CD4-positive, alpha-beta T cell treated with Interleukin-12 subunit alpha and Interleukin-12 subunit beta, for 1 hour (primary cell): ENCODE measurements at regions not wholly inside any gene's neighbourhood (a gene's known extent, or its start where the extent isn't known, plus 50 kb on each side); places are given as distances from the start of the nearest gene placed in this dataset.

Source experiments
- DNase-seq: peaks from one replicate; pipeline ENCODE4 v3.0.0-alpha.2; 2020

- DNase-seq, result no peak
Observed at GRCh38 chr10:60463746-60464145, 74.1 kb upstream of the ANK3 start.

- no peak for DNase-seq
Observed at GRCh38 chr10:60461688-60462087, 72.0 kb upstream of the ANK3 start.

GRCh38 chr10:60459701-60460457 lies 70.2 kb upstream of the ANK3 start:
- DNase-seq, result no peak

GRCh38 chr10:60456053-60456452 lies 66.4 kb upstream of the ANK3 start:
- DNase-seq, result no peak

- no peak for DNase-seq
Observed at GRCh38 chr10:60454336-60454735, 64.7 kb upstream of the ANK3 start.

- DNase-seq, result no peak
Observed at GRCh38 chr10:60453036-60453435, 63.4 kb upstream of the ANK3 start.

GRCh38 chr10:60450291-60450690 lies 60.6 kb upstream of the ANK3 start:
- no peak for DNase-seq

GRCh38 chr10:60448246-60448645 lies 58.6 kb upstream of the ANK3 start:
- DNase-seq, result no peak

- DNase-seq, result peak; percentile 4
Observed at GRCh38 chr10:60446851-60447250, 57.2 kb upstream of the ANK3 start.

- no peak for DNase-seq
Observed at GRCh38 chr10:60446070-60446833, 56.6 kb upstream of the ANK3 start.

- DNase-seq, result peak; percentile 3
Observed at GRCh38 chr10:60444494-60445064, 54.9 kb upstream of the ANK3 start.

- DNase-seq, result no peak
Observed at GRCh38 chr10:60443346-60443745, 53.7 kb upstream of the ANK3 start.

- DNase-seq, result no peak
Observed at GRCh38 chr10:60441515-60441914, 51.8 kb upstream of the ANK3 start.

- DNase-seq, result no peak
Observed at GRCh38 chr10:60439641-60440040, 50.0 kb upstream of the ANK3 start.
